ENCODE measurements at regions not wholly inside any gene's neighbourhood (a gene's known extent, or its start where the extent isn't known, plus 50 kb on each side); places are given as distances from the start of the nearest gene placed in this dataset.
"Not testable (repeated sequence)": the region's sequence is repeated elsewhere in the genome, so short reads cannot be mapped to it uniquely, and the experiment has no call there.

- no peak for DNase-seq
Measured at GRCh38 chr5:56316299-56316994, 83.3 kb upstream of the ANKRD55 start.

GRCh38 chr5:56314529-56314928, 81.4 kb upstream of the ANKRD55 start:
- no peak for DNase-seq

GRCh38 chr5:56313596-56313995, 80.5 kb upstream of the ANKRD55 start:
- no peak for DNase-seq

- no peak for DNase-seq
Measured at GRCh38 chr5:56313004-56313531, 79.9 kb upstream of the ANKRD55 start.

- peak; percentile 44 for DNase-seq
Measured at GRCh38 chr5:56311306-56311905, 78.3 kb upstream of the ANKRD55 start.

- no peak for DNase-seq
Measured at GRCh38 chr5:56310711-56311204, 77.6 kb upstream of the ANKRD55 start.

- DNase-seq: no peak
Measured at GRCh38 chr5:56309262-56309826, 76.2 kb upstream of the ANKRD55 start.

GRCh38 chr5:56307714-56308333, 74.7 kb upstream of the ANKRD55 start:
- no peak for DNase-seq

GRCh38 chr5:56306433-56307150, 73.5 kb upstream of the ANKRD55 start:
- no peak for DNase-seq

GRCh38 chr5:56305001-56305950, 72.1 kb upstream of the ANKRD55 start:
- no peak for DNase-seq

- no peak for DNase-seq
Measured at GRCh38 chr5:56303511-56303910, 70.4 kb upstream of the ANKRD55 start.

- DNase-seq: no peak
Measured at GRCh38 chr5:56302027-56302426, 68.9 kb upstream of the ANKRD55 start.

- DNase-seq: no peak
Measured at GRCh38 chr5:56301069-56301468, 67.9 kb upstream of the ANKRD55 start.

GRCh38 chr5:56299212-56299611, 66.1 kb upstream of the ANKRD55 start:
- DNase-seq: no peak

- DNase-seq: no peak
Measured at GRCh38 chr5:56298336-56299090, 65.4 kb upstream of the ANKRD55 start.

GRCh38 chr5:56297851-56298250, 64.7 kb upstream of the ANKRD55 start:
- no peak for DNase-seq

GRCh38 chr5:56295311-56295710, 62.2 kb upstream of the ANKRD55 start:
- not testable (repeated sequence) for DNase-seq

- no peak for DNase-seq
Measured at GRCh38 chr5:56294354-56294753, 61.2 kb upstream of the ANKRD55 start.

- not testable (repeated sequence) for DNase-seq
Measured at GRCh38 chr5:56292874-56293273, 59.7 kb upstream of the ANKRD55 start.

- DNase-seq: no peak
Measured at GRCh38 chr5:56291661-56292374, 58.7 kb upstream of the ANKRD55 start.

Measured in right kidney (tissue), 1 donor.